HG03097 (cell line): ENCODE measurements at regions not wholly inside any gene's neighbourhood (a gene's known extent, or its start where the extent isn't known, plus 50 kb on each side); places are given as distances from the start of the nearest gene placed in this dataset.

Experiments used
- ATAC-seq: cut with Tn5 transposase; IDR thresholded peaks from one replicate; pipeline ENCODE4 v1.9.1; 2021; ENCODE audit not compliant: unreplicated experiment, low FRiP score

- ATAC-seq = no peak
Measured at GRCh38 chr2:16169381-16169960, 229.1 kb downstream of the MYCN start.

GRCh38 chr2:16168506-16169264, 228.3 kb downstream of the MYCN start:
- ATAC-seq = no peak

- ATAC-seq = no peak
Measured at GRCh38 chr2:16167870-16168426, 227.6 kb downstream of the MYCN start.

- no peak for ATAC-seq
Measured at GRCh38 chr2:16167451-16167861, 227.1 kb downstream of the MYCN start.

GRCh38 chr2:16166327-16166981, 226.1 kb downstream of the MYCN start:
- ATAC-seq = no peak

GRCh38 chr2:16165518-16166326, 225.4 kb downstream of the MYCN start:
- ATAC-seq = no peak

- ATAC-seq = no peak
Measured at GRCh38 chr2:16162491-16163040, 222.2 kb downstream of the MYCN start.

GRCh38 chr2:16161768-16162490, 221.6 kb downstream of the MYCN start:
- ATAC-seq = no peak

- ATAC-seq = no peak
Measured at GRCh38 chr2:16161085-16161565, 220.8 kb downstream of the MYCN start.

GRCh38 chr2:16160281-16161084, 220.1 kb downstream of the MYCN start:
- no peak for ATAC-seq

- no peak for ATAC-seq
Measured at GRCh38 chr2:16156411-16156810, 216.1 kb downstream of the MYCN start.

- ATAC-seq = no peak
Measured at GRCh38 chr2:16155766-16156165, 215.4 kb downstream of the MYCN start.

- ATAC-seq = no peak
Measured at GRCh38 chr2:16155366-16155765, 215.0 kb downstream of the MYCN start.

GRCh38 chr2:16154501-16155280, 214.3 kb downstream of the MYCN start:
- ATAC-seq = no peak

GRCh38 chr2:16154061-16154460, 213.7 kb downstream of the MYCN start:
- ATAC-seq = no peak

GRCh38 chr2:16153754-16154035, 213.3 kb downstream of the MYCN start:
- ATAC-seq = no peak

- no peak for ATAC-seq
Measured at GRCh38 chr2:16152928-16153753, 212.8 kb downstream of the MYCN start.
